SK-N-SH (cell line): ENCODE measurements at regions not wholly inside any gene's neighbourhood (a gene's known extent, or its start where the extent isn't known, plus 50 kb on each side); places are given as distances from the start of the nearest gene placed in this dataset.

Experiments used
- FOXM1 ChIP-seq: IDR thresholded peaks from 2 replicates; pipeline ENCODE4 v1.4.0; 2012; ENCODE audit warnings: low read depth, mild to moderate bottlenecking
- GATA2 ChIP-seq: sonication (generic); formaldehyde crosslinking; IDR thresholded peaks from 2 replicates; pipeline ENCODE4 v1.5.0; 2020; ENCODE audit warnings: mild to moderate bottlenecking, missing genetic modification reagents
- JUND ChIP-seq: IDR thresholded peaks from 2 replicates; pipeline ENCODE4 v1.4.0; 2012
- RAD21 ChIP-seq: IDR thresholded peaks from 2 replicates; pipeline ENCODE4 v1.6.1; 2012; ENCODE audit warnings: mild to moderate bottlenecking, low read length
- RCOR1 ChIP-seq: fragments of 150-350 bp; IDR thresholded peaks from 2 replicates; pipeline ENCODE4 v1.6.1; 2017; ENCODE audit warnings: antibody characterized with exemption, low read length
- RFX5 ChIP-seq: IDR thresholded peaks from 2 replicates; pipeline ENCODE4 v1.6.1; 2012; ENCODE audit warnings: mild to moderate bottlenecking, improper control_type of control experiment, low read length
- SMC3 ChIP-seq: IDR thresholded peaks from 2 replicates; pipeline ENCODE4 v1.6.1; 2012; ENCODE audit warnings: low read depth, low read length, improper control_type of control experiment
- TF ChIP-seq, protein P1 (sequence below): IDR thresholded peaks from 2 replicates; pipeline ENCODE4 v1.6.1; 2012; ENCODE audit warnings: mild to moderate bottlenecking, low read depth, low read length, moderate library complexity
- TF ChIP-seq, protein P2 (sequence below): fragments of 200-600 bp; sonication (generic); IDR thresholded peaks from 2 replicates; pipeline ENCODE4 v1.6.1; 2017; ENCODE audit warnings: antibody characterized with exemption, mild to moderate bottlenecking, moderate library complexity

GRCh38 chr5:4372481-4372880 lies 767.6 kb upstream of the ADAMTS16 start:
- TF ChIP-seq, protein P1, sequence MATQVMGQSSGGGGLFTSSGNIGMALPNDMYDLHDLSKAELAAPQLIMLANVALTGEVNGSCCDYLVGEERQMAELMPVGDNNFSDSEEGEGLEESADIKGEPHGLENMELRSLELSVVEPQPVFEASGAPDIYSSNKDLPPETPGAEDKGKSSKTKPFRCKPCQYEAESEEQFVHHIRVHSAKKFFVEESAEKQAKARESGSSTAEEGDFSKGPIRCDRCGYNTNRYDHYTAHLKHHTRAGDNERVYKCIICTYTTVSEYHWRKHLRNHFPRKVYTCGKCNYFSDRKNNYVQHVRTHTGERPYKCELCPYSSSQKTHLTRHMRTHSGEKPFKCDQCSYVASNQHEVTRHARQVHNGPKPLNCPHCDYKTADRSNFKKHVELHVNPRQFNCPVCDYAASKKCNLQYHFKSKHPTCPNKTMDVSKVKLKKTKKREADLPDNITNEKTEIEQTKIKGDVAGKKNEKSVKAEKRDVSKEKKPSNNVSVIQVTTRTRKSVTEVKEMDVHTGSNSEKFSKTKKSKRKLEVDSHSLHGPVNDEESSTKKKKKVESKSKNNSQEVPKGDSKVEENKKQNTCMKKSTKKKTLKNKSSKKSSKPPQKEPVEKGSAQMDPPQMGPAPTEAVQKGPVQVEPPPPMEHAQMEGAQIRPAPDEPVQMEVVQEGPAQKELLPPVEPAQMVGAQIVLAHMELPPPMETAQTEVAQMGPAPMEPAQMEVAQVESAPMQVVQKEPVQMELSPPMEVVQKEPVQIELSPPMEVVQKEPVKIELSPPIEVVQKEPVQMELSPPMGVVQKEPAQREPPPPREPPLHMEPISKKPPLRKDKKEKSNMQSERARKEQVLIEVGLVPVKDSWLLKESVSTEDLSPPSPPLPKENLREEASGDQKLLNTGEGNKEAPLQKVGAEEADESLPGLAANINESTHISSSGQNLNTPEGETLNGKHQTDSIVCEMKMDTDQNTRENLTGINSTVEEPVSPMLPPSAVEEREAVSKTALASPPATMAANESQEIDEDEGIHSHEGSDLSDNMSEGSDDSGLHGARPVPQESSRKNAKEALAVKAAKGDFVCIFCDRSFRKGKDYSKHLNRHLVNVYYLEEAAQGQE: no peak
- TF ChIP-seq, protein P2, sequence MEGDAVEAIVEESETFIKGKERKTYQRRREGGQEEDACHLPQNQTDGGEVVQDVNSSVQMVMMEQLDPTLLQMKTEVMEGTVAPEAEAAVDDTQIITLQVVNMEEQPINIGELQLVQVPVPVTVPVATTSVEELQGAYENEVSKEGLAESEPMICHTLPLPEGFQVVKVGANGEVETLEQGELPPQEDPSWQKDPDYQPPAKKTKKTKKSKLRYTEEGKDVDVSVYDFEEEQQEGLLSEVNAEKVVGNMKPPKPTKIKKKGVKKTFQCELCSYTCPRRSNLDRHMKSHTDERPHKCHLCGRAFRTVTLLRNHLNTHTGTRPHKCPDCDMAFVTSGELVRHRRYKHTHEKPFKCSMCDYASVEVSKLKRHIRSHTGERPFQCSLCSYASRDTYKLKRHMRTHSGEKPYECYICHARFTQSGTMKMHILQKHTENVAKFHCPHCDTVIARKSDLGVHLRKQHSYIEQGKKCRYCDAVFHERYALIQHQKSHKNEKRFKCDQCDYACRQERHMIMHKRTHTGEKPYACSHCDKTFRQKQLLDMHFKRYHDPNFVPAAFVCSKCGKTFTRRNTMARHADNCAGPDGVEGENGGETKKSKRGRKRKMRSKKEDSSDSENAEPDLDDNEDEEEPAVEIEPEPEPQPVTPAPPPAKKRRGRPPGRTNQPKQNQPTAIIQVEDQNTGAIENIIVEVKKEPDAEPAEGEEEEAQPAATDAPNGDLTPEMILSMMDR: no peak
- no peak for TF ChIP-seq GATA2 (CRISPR knock-in tag)
- TF ChIP-seq RAD21: no peak
- TF ChIP-seq RFX5: no peak
- no peak for TF ChIP-seq RCOR1
- TF ChIP-seq FOXM1: no peak
- no peak for TF ChIP-seq SMC3
- TF ChIP-seq JUND: no peak
